ENCODE measurements at regions not wholly inside any gene's neighbourhood (a gene's known extent, or its start where the extent isn't known, plus 50 kb on each side); places are given as distances from the start of the nearest gene placed in this dataset.
"Not testable (repeated sequence)": the region's sequence is repeated elsewhere in the genome, so short reads cannot be mapped to it uniquely, and the experiment has no call there.

DNA sequence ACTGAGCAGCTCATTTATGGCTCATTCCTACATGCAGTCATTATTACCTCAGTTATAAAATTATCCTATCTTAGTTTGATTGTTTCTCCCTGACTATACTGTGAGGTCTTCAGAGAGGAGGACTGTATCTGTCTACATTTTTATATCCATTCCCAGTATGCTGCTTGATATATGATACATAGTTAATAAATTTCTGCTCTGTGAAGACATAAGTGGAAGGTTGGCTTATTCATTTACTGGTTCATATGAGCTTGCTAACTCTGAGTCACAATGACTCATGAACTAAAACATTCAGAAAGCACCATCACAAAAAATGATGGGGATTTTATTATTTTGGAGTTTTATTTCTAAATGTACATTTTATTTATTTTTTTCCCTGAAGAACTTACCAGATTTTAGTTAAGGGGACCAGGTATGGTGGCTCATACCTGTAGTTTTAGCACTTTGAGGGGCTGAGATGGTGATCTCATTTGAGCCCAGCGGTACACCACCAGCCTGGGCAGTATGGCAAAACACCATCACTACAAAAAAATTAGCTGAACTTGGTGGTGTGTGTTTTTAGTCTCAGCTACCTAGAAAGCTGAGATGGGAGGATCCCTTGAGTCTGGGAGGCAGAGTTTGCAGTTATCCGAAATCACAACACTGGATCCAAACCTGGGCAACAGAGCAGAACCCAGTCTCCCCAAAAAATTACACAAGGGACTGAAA is 85.1 kb upstream of the HSFY2 start:
- not testable (repeated sequence) for DNase-seq (ENCODE audit: low read depth); H3K27me3 ChIP-seq (ENCODE audit: control insufficient read depth, insufficient read depth, low read length); H3K36me3 ChIP-seq (ENCODE audit: control insufficient read depth, insufficient read depth, low read length); FAIRE-seq; H3K4me3 ChIP-seq (ENCODE audit: low read depth, low read length)

DNA sequence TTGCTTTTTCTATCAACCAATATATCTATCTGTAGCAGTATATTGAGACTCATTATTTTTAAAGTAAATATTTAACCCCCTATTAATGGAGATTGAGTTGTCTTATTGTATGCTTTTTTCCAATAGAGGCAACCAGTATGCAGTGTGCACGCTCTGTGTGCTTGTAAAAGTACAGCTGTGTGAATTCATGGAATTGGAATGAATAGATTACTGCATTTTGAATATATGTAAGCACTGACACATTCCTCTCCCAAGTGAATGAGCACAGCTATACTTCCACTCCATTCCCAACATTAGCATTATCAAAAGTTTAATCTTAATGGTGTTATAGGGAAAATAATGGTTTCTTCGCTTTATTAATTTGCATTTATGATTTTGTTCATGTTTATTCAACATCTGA is 81.6 kb upstream of the HSFY2 start:
- not testable (repeated sequence) for H3K36me3 ChIP-seq (ENCODE audit: control insufficient read depth, insufficient read depth, low read length); FAIRE-seq; DNase-seq (ENCODE audit: low read depth)

GRCh38 chrY:18853323-18853722 is 79.8 kb upstream of the HSFY2 start:
- not testable (repeated sequence) for H3K36me3 ChIP-seq (ENCODE audit: control insufficient read depth, insufficient read depth, low read length); FAIRE-seq; H3K27me3 ChIP-seq (ENCODE audit: control insufficient read depth, insufficient read depth, low read length); DNase-seq (ENCODE audit: low read depth); H3K4me3 ChIP-seq (ENCODE audit: low read depth, low read length)

More for the DNA sequence above, 81.6 kb upstream of the HSFY2 start:
- not testable (repeated sequence) for H3K4me3 ChIP-seq (ENCODE audit: low read depth, low read length); H3K27me3 ChIP-seq (ENCODE audit: control insufficient read depth, insufficient read depth, low read length)

DNA sequence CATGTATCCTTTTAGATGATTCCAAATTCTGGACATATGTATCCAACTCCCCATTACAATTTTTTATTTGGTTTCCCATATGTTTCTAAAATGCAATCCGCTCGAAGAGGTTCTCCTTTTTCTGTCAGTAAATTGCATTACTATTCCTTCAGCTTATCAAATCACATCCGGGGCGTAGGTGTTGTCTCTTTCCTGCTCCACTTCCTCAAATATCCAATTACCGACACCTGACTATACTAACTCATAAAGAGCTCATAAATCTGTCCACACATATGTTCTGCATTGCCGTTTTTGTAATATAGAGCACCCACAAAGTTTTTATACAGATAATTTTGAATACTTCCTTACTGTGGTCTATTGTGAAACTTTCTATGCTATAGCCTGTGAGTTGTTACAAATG is 63.1 kb upstream of the HSFY2 start:
- not testable (repeated sequence) for FAIRE-seq; H3K27me3 ChIP-seq (ENCODE audit: control insufficient read depth, insufficient read depth, low read length); H3K36me3 ChIP-seq (ENCODE audit: control insufficient read depth, insufficient read depth, low read length); H3K4me3 ChIP-seq (ENCODE audit: low read depth, low read length); DNase-seq (ENCODE audit: low read depth)
